Stimulated activated CD4-positive, alpha-beta T cell treated with anti-CD3 and anti-CD28 coated beads, Interleukin-15, amount 100 ng/mL, for 48 hours (primary cell): ENCODE measurements at regions not wholly inside any gene's neighbourhood (a gene's known extent, or its start where the extent isn't known, plus 50 kb on each side); places are given as distances from the start of the nearest gene placed in this dataset.
"Not testable (repeated sequence)": the region's sequence is repeated elsewhere in the genome, so short reads cannot be mapped to it uniquely, and the experiment has no call there.

Experiments used
- DNase-seq, 2 donors: peaks; one replicate each; pipeline ENCODE4 v3.0.0-alpha.2; 2020; ENCODE audit warnings: low read depth in 2 of 2

DNA sequence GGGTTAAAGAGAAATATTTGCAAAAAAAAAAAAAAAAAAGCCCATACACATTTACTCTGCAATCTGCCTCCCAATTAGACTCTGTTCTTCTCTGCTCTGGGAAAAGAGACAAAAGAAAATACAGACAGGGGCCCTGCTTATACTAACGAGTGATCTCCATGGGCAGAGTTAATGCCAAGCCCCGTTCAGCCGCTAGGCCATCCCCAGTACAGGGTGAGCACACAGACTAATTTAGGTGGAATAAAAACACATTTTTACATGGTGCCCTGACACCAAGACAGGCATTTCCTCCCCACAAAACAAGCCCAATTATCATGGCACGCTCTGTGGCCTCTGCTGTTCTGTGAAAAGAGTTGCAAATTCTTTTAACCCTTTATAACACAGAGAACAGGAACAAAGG, 356.3 kb upstream of the C16orf82 start:
- no peak for DNase-seq

DNA sequence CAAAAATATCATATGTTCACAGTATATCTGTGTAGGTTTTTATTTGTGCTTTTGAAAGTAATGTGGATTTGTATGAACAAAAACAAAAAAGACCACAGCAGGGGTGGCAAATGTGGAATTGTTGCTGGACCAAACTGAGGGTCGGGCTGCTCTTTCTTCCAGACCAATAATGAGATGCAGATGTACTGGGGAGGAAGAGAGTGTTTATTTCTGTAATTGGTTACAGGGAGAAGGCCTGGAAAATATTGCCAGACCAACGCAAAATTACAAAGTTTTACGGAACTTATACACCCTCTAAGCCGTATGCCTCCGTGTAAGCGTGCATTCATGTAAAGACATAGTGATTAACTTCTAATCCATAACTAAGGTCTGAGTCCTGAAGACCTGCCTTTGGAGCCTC, 353.9 kb upstream of the C16orf82 start:
- DNase-seq: no peak

DNA sequence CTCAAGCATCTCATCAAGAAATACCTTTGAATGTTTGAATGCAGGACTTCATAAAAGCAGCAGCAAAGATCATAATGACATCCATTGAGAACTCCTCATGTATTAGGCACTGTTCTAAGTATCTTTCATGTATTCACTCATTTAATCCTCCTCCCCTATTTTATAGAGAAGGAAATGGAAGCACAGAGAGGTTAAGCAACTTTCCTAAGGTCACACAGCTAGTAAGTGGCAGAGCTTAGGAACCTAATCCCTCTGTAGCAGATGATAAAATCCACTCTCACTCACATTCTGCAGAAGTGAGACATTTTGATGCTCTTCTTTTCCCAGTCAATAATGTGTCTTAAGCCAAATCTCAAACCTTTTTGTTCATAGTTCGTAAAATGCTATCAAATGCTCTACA, 350.8 kb upstream of the C16orf82 start:
- no peak for DNase-seq

DNA sequence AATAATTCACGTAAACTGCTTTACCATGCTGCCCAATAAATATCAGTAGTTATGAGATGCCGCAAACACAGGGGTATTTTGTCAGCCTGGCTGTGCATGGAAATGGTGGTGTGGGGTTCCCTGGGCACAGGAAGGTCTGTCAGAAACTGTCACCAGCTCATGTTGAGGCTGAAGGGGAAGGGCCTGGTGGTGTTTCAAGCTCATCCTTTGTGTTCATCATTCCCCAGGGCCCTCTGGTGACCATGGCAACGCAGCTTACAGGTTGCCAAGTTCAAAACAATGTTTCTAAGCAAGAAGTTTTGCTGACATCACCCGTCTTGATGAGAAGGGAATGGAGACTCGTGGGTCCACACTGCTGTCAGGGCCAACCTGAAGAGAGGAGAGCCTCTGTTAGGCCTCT, 348.9 kb upstream of the C16orf82 start:
- DNase-seq: no peak

DNA sequence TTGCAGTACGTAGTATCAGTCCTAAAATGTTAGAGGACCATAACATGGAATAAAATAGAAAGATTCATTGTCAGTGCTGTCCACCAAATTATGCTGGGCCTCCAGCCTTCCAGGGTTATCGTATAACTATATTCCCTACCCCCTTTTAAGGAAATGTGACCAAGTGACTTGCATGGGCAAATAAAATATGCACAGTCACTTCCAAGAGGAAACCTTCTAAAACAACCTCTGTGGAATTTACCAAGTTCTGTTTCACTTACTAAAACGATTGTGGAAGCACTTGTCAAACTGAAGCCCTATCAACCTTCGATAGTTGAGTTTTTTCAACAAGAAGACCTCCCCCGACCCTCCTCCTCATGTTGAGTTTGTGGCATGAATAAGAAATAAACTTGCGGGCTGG, 345.4 kb upstream of the C16orf82 start:
- DNase-seq: no peak

DNA sequence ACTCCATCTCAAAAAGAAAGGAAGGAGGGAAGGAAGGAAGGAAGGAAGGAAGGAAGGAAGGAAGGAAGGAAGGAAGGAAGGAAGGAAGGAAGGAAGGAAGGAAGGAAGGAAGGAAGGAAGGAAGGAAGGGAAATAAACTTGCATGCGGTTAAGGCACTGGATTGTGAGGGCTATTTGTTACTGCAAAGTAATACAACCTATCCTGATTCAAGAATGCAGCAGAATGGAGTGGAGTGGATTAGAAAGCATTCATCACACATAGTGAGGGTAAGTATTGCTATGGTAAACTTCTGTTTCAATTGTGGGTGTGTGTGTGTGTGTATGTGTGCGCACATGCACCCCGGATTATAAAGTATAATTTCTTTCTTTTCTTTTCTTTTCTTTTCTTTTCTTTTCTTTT, 344.8 kb upstream of the C16orf82 start:
- not testable (repeated sequence) for DNase-seq

DNA sequence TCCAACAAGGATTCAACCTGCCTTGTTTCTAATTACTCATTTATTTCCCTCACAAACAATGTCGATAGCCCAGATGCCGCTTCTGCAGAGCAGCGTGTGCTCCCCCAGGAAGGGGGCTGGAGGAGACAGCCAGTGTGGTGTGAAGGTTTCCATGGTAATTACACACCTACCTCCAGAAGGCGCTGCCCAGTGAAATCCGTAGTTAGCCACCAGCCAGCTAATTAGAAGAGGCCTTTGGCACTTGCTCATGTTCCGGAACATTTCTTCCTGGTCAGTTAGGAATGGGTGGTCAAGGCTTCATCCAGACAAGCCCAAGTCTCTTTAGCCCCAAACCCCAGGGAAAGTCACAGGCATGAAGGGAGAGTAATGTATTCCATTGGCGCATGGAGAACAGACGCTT, 342.5 kb upstream of the C16orf82 start:
- DNase-seq: no peak

DNA sequence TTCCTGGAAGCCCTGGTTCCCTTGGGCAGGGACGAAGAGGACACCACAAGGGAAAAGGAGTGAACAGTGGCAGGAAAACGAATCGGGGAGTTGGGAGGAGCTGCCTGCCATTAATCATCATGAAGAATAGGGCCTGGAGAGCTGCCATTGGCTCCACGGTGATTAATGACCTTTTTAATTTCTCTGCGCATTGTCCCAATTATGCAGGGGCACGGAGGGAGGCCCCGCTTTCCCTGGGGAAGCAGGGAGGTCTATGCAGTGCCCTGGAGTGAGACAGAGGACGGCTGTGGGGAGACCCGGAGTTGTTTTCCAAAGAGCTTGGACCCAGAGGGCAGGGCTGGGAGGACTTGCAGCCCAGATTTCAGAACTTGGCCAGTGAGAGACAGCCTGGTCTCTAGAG, 338.9 kb upstream of the C16orf82 start:
- DNase-seq: no peak

DNA sequence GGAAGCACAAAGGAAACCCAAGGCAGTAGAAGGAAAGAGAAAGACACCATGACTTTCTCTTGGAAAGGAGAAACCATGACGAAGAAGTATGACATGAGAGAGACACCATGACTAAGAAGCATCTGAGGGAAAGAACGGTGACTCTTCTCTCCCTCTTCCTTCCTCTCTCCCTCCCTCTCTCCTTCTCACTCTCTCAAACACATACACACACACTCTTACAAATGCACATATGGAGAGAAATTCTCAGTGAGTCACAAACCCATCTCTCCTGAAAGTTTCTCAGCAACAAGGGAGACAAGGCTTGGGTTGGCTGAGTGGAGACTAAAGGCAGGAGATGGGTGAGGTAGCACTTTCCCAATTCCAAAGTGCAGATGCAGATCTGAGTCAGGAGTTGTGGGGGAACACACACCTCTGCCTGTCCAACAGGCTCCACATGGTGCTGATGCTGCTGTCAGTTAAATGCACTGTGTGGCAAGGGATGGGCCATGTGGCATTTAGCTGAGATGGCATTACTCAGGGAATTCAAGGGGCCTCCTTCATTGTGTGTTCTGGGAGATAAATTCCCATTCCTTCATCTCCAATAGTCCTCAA, 336.7 kb upstream of the C16orf82 start:
- DNase-seq: no peak

DNA sequence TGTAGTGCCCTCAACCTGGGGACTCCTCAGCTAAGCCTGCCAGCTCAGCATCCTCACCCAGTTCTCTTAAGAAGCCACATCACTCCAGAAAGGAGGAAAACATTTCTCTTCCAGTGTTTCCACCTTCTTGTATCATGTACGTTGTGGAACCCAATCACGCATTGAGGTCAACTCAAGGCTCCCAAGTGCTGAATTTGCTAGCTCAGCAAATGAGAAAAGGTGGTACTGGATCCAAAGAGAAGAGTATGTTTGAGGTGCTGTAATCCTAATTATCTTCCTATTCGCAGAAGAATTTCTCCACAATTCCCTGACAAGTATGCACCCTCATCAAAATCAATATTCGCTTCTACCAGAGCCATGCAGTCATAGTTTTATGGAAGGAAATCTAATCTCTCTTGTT, 335.0 kb upstream of the C16orf82 start:
- no peak for DNase-seq

DNA sequence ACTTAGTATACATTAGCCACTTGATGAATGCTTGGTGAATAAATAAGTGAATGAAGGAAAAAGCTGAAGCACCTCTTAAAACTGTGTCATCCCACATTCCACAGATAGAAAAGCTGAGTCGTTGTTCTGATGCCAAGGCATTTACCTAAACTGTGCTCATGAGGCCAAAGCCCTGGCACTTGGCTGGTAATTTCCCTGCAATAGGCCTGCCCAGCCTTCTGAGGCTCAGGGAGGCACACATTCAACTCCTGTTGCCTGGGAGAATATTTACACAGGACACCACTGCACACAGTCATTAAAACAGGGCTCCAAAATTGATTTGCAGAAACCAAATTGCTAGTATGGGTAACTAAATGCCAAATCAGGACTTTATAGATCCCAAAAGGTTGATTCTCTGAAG, 333.0 kb upstream of the C16orf82 start:
- no peak for DNase-seq

DNA sequence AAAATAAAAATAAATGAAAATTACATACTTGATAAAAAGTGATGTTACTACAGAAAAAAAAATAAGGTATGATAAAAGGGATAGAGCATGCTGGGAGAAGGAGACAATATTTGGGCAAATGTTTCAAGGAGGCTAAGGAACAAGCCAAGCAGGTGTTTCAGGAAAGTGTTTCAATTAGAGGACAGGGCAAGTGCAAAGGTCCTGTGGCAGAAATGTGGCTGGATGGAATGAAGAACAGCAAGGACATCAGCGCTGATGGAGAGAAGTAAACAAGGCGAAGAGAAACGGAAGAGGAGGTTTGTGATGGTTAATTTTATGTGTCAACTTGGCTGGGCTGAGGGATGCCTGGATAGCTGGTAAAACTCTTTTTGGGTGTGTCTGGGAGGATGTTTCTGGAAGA, 331.2 kb upstream of the C16orf82 start:
- DNase-seq: no peak

DNA sequence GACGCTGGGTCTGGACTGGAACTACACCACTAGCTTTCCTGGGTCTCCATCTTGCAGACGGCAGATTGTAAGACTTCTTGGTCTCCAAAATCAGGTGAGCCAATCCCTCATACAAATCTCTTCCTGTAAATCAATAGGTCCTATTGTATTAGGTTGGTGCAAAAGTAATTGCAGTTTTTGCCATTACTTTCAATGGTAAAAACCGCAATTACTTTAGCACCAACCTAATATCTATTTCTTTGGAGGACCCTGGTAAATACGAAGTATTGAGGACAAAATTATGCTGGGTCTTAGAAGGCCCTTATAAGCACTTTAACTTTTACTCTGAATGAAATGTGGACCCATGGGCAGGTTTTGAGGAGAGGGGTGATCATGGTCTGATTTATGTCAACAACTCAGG, 330.6 kb upstream of the C16orf82 start:
- DNase-seq: no peak

DNA sequence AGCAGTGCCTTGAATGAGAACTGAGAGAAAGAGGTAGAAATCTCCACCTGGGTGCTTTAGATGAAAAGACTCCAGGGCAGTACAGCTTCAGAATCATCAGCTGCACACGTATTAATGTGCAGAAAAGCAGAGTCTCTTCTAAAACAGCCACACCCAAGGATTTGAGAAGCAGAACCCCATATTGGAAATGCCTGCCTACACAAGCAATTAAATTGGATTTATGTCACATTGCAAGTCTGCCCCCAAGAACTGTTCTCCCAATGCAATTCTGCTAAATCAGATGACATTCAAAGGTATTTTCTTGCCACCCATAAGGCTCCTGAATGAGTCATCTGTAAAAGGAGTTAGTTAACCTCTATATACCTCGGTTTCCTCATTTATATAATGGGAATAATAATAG, 326.0 kb upstream of the C16orf82 start:
- DNase-seq: no peak

DNA sequence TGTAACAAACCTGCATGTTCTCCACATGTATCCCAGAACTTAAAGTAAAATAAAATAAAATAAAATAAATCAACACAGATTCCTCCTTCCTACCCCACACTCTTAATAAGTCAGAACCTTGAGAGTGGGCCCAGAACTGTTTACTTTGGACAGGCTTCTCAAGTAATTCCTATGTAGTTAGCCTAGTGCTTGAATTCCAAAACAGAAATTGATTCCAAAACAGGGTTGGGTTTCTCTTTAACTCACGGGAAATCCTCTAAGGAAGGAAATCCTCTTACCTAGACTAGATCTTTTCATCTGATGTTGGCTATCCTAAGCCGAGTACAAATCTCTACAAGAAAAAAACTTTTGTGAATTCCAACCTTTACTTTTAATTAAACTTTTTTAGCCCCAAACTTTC, 324.7 kb upstream of the C16orf82 start:
- DNase-seq: no peak

DNA sequence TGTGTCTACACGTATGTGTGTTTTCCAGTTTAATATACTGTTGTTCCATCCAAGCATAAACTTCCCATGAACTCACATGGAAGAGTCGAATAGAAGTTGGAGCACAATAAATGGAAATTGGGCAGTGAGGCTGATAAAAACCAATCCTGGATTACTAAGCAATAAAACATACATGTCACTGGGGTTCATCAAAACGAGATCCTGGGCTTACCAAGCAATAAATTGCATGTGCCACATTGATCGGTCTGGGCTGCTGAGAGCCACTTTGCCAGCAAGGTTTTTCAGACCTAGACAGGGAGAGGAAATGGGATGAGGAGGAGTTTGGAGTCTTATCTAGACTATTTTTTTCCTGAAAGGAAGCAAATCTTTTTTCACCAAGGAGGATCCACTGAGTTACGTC, 322.3 kb upstream of the C16orf82 start:
- DNase-seq: no peak

DNA sequence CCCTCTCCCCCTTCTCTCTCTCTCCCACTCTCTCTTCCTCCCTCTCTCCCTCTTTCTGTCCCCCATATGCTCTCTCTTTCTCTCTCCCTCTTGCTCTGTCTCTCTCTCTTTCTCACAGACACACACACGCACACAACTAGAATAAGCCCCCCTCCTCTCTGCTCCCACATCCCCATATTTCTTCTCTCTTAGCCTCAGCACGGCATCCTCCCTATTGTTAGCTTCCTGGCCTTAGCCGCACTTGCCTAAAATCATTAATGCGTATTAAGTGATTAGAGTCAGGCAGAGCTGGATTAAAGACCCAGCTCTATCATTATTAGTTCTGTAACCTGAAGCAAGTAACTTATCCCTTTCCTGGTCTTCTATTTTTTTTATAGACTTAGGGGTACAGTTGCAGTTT, 319.0 kb upstream of the C16orf82 start:
- no peak for DNase-seq

DNA sequence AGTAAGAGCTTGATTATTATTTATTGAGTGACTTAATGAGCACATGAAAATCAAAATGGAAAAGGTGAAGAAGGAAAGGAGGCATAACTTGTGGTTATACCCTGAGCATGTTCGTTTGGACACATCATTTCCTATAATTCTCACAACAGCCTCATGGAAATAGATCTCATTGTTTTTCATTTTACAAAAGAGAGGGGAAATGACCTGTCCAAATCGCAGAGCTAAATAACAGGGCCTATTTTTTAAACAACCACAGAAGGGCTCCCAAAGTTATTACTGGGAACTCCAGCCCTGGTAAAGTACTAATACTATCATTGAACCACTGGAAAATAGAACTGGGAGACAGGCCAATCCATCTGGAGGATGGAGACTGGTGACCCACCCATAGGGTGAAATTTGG, 317.7 kb upstream of the C16orf82 start:
- no peak for DNase-seq

DNA sequence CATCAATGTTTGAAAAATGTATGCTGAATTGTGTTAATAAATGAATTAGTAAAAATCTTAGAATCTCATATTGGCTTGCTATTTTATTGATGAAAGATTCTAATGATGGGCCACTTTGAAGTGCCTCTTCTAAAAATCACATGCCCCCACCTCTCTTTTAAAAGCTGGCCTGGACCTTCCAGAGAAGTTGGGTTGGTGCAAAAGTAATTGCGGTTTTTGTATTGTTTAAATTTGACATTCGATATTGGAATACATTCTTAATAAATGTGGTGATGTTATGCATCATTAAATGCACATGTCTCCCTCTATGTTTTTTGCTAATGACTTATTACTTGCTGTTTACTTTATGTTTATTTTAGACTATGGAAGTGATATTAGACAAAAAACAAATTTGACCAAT, 314.6 kb upstream of the C16orf82 start:
- no peak for DNase-seq

DNA sequence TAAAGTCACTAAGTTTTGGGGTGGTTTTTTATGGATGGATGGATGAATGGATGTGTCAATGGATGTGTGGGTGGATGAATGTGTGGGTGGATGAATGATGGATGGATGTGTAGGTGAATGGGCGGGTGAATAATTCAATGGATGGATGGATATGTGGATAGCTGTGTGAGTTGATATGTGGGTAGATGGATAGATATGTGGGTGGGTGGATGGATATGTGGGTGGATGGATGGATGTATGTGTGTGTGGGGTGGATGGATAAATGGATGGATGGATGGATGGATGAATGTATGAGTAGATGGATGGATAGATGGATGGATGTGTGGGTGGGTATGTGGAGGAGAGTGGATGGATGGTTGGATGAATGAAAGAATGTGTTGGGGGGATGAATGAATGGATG, 310.1 kb upstream of the C16orf82 start:
- DNase-seq: no peak

DNA sequence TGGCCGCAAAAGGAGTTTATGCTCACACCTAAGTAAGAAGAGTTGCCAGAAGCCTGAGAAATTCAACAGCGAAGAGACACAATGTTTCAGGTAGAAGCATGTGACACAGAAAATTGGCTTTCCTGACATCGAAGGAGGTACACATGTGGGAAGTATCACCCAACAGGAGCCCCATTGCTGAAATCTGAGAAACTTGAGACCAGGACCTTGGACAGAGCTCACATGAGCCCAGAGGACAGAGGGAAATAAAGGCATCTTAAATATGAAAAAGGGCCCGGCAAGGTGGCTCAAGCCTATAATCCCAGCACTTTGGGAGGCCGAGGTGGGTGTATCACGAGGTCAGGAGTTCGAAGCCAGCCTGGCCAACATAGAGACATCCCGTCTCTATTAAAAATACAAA, 304.1 kb upstream of the C16orf82 start:
- no peak for DNase-seq

DNA sequence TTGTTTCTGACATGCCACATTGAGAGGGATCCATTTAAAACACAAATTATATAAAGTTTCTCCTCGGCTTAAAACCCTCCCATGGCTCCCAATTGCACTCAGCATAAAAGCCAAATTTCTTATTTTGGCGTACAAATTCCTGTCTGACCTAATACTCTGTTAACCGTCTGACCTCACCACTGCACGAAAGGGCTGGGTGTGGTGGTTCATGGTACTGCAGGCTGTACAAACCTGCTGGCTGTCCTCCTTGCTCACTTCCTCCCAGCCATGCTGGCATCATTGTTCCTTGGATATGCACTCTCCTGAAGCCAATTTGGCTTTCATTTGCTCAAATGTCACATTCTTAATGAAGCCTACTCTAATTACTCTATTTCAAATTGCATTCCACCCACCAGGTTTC, 301.6 kb upstream of the C16orf82 start:
- peak in 1 of 2 donors; percentile 3 for DNase-seq

DNA sequence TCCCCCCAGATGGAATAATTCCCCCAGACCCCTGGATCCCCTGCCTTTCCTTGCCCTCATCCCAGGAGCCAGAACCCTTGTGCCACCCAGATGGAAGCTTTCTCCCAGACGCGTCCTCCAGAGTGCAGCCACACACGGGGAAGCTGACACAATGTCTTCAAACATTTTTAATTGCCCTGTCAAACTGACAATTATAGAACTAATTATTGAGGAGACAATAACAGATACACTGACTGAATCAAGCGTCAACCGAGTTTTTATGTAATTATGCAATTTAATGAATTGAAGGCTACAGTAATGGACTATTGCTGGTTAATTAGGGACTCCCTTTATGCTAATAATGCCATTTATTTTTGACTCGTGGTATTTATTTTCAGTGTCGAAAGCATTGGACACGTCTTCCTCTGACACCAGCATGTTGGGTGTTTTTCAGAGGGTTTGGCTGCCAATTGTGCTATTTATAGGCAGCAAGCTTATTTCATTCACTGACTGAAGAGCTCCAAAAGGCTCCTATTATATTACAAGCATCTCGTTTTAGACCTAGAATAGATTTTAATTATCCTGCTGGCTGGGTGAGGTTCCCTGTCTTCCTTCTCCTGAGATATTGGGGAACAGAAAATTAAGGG, 298.2 kb upstream of the C16orf82 start:
- no peak for DNase-seq

DNA sequence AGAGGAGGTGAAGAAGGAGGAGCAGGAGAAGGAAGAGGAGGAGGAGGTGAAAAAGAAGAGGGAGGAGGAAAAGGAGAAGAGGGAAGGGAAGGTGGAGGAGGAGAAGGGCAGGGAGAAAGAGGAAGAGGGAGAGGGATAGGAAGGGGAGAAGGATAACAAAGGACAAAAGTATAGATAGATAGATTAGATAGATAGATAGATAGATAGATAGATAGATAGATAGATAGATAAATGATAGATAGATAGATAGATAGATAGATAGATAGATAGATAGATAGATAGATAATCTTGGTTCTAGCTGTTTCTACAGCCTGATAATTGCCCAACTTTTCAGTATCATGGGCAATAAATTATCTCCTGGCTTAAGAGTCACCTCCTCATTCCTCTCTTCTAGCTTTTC, 296.2 kb upstream of the C16orf82 start:
- DNase-seq: no peak
